GM23248 (cell line): ENCODE measurements at regions not wholly inside any gene's neighbourhood (a gene's known extent, or its start where the extent isn't known, plus 50 kb on each side); places are given as distances from the start of the nearest gene placed in this dataset.
"Not testable (repeated sequence)": the region's sequence is repeated elsewhere in the genome, so short reads cannot be mapped to it uniquely, and the experiment has no call there.

Experiments used
- DNase-seq: peaks from one replicate; pipeline ENCODE4 v3.0.0-alpha.2; 2015
- H2AFZ ChIP-seq: fragments of 200-600 bp; sonication (generic); 2 replicates; pipeline ENCODE4 v1.6.1; 2016; ENCODE audit warnings: antibody characterized with exemption
- H3F3A ChIP-seq: fragments of 200-600 bp; sonication (generic); 2 replicates; pipeline ENCODE4 v1.6.1; 2016; ENCODE audit warnings: mild to moderate bottlenecking, antibody characterized with exemption, mixed run types; ENCODE audit not compliant: insufficient read depth
- H3K27ac ChIP-seq: fragments of 200-600 bp; sonication (generic); 2 replicates; pipeline ENCODE4 v1.5.1; 2016; ENCODE audit warnings: mild to moderate bottlenecking
- H3K27me3 ChIP-seq: fragments of 200-600 bp; sonication (generic); replicated peaks from 2 replicates; pipeline ENCODE4 v1.6.1; 2016; ENCODE audit warnings: mild to moderate bottlenecking; ENCODE audit not compliant: insufficient read depth
- H3K36me3 ChIP-seq: fragments of 200-600 bp; sonication (generic); 2 replicates; pipeline ENCODE4 v1.6.1; 2016; ENCODE audit warnings: low read depth, mild to moderate bottlenecking
- H3K4me1 ChIP-seq: fragments of 200-600 bp; sonication (generic); 2 replicates; pipeline ENCODE4 v1.6.1; 2016; ENCODE audit warnings: mild to moderate bottlenecking; ENCODE audit not compliant: insufficient read depth
- H3K4me2 ChIP-seq: fragments of 200-600 bp; sonication (generic); one replicate; pipeline ENCODE4 v1.6.1; 2016; ENCODE audit warnings: mild to moderate bottlenecking; ENCODE audit not compliant: unreplicated experiment
- H3K4me3 ChIP-seq: fragments of 200-600 bp; sonication (generic); 2 replicates; pipeline ENCODE4 v1.5.1; 2016; ENCODE audit warnings: mild to moderate bottlenecking
- H3K79me2 ChIP-seq: fragments of 200-600 bp; sonication (generic); 2 replicates; pipeline ENCODE4 v1.6.1; 2016; ENCODE audit warnings: mild to moderate bottlenecking; ENCODE audit not compliant: insufficient read depth
- H3K9ac ChIP-seq: fragments of 200-600 bp; sonication (generic); 2 replicates; pipeline ENCODE4 v1.6.1; 2016; ENCODE audit warnings: mild to moderate bottlenecking
- H3K9me2 ChIP-seq: fragments of 200-600 bp; sonication (generic); 2 replicates; pipeline ENCODE4 v1.6.1; 2016; ENCODE audit warnings: mixed run types, mild to moderate bottlenecking, moderate library complexity; ENCODE audit not compliant: insufficient read depth
- H3K9me3 ChIP-seq: fragments of 200-600 bp; sonication (generic); one replicate; pipeline ENCODE4 v1.6.1; 2017; ENCODE audit warnings: low read depth
- H4K20me1 ChIP-seq: fragments of 200-600 bp; sonication (generic); 2 replicates; pipeline ENCODE4 v1.6.0; 2016; ENCODE audit not compliant: insufficient read depth
- EZH2 ChIP-seq: fragments of 200-600 bp; sonication (generic); IDR thresholded peaks from 2 replicates; pipeline ENCODE4 v1.6.1; 2018; ENCODE audit warnings: antibody characterized with exemption, mild to moderate bottlenecking; ENCODE audit not compliant: insufficient read depth, poor library complexity, severe bottlenecking
- EZH2phosphoT487 ChIP-seq: fragments of 200-600 bp; sonication (generic); IDR thresholded peaks from 2 replicates; pipeline ENCODE4 v1.6.1; 2018; ENCODE audit warnings: antibody characterized with exemption, moderate library complexity, mild to moderate bottlenecking, low read depth; ENCODE audit not compliant: insufficient read depth
- WGBS, 2 experiments: methylation state at CpG; one replicate each; pipeline ENCODE4 v1.1.6; 2015 to 2017; ENCODE audit warnings: low lambda C conversion rate in 2 of 2, low coverage in 1 of 2; ENCODE audit errors: missing lambda C conversion rate in 2 of 2; 5-methylcytosine and 5-hydroxymethylcytosine counted together
- in situ Hi-C: fragments of 300-500 bp; cut with MboI; formaldehyde crosslinking; loops from 2 replicates; pipeline ENCODE4 v1.15.0; 2020

DNA sequence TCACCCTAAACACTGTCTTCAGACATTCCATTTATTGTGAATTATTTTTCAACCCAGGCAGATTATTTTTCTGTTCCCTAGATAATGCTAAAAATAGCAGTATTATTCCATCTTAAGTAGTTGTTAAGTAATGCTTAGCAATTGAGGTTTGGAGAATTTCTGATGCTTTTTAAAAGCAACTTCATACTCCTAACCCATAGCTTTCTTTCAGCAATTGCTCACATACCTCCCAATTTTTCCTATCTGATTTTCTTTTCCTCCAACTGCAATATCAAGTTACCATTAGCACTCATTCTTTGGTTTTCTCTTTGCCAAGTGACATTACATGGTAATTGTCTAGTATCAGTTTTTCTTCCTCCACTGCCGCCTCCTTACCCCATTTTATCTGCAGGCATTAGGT is 104.7 kb downstream of the GPR85 start:
- Histone ChIP-seq H3K4me1 (peaks cover 38% of the 10 kb centered on the region), H3K9me3 (no peaks in the 10 kb centered on the region), H4K20me1 (no peaks in the 10 kb centered on the region), H3K4me2 (peak overlapping the region; percentile 9), H3K79me2 (no peaks in the 10 kb centered on the region), H3K27me3 (no peaks in the 10 kb centered on the region), H2AFZ (peak overlapping the region; percentile 17; the same call in 1 of the 2 replicates), H3F3A (peaks cover 27% of the 10 kb centered on the region), H3K4me3 (no peak overlapping the region), H3K9ac (no peak overlapping the region), H3K27ac (no peak overlapping the region), H3K36me3 (no peaks in the 10 kb centered on the region), H3K9me2 (no peaks in the 10 kb centered on the region)
- WGBS, 2 experiments: 81 to 83% methylated on average over 1 of the region's 1 CpG
- TF ChIP-seq EZH2phosphoT487 (no peak), EZH2 (no peak)
- in situ Hi-C loops: no loop called here
- DNase-seq: no peak

GRCh38 chr7:112979055-112979454 is 107.6 kb downstream of the GPR85 start:
- H3K36me3 ChIP-seq, H3F3A ChIP-seq, H3K27me3 ChIP-seq, H3K4me3 ChIP-seq, in situ Hi-C loops, H3K79me2 ChIP-seq, H3K27ac ChIP-seq, DNase-seq, H2AFZ ChIP-seq, H3K9ac ChIP-seq, H3K4me2 ChIP-seq, H3K9me3 ChIP-seq, H4K20me1 ChIP-seq, H3K9me2 ChIP-seq: not testable (repeated sequence)
- peaks cover 21% of the 10 kb centered on the region for H3K4me1 ChIP-seq
- 24 to 47% methylated on average over 3 of the region's 3 CpGs for WGBS, 2 experiments

- in situ Hi-C loops, H3K4me2 ChIP-seq, H2AFZ ChIP-seq, H3K27me3 ChIP-seq, H3F3A ChIP-seq, H4K20me1 ChIP-seq, H3K9me3 ChIP-seq, H3K4me3 ChIP-seq, H3K9me2 ChIP-seq, H3K27ac ChIP-seq, DNase-seq, H3K9ac ChIP-seq, H3K36me3 ChIP-seq, H3K79me2 ChIP-seq: not testable (repeated sequence)
- H3K4me1 ChIP-seq: peaks cover 21% of the 10 kb centered on the region
- WGBS, 2 experiments: 15 to 34% methylated on average over 2 to 8 of the region's 8 CpGs
Observed at GRCh38 chr7:112977244-112977955, 109.2 kb downstream of the GPR85 start.

DNA sequence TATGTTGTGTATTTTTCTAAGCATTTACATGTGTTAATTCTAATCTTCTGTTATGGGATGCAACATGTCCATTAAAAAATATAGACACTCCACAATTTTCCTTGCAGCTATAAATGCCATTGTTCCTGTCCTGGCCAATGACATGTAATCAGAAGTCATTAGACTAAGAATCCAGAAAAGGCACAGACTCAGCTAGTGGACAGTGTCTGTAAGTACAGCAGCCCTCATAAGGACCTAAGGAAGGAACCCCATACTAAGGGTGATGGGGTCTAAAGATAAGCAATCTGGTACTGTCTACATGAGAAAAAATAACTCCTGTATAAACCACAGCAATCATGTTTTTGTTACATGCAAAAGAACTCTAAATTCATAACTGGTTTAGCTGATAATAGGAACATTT is 115.9 kb downstream of the GPR85 start:
- H3K4me1 ChIP-seq: peaks cover 24% of the 10 kb centered on the region
- no peaks in the 10 kb centered on the region for H3K9me3 ChIP-seq
- no peaks in the 10 kb centered on the region for H3F3A ChIP-seq
- no peak overlapping the region for H3K27ac ChIP-seq
- H3K27me3 ChIP-seq: no peaks in the 10 kb centered on the region
- no peak for DNase-seq
- H3K4me3 ChIP-seq: no peak overlapping the region
- in situ Hi-C loops: no loop called here
- TF ChIP-seq EZH2 (no peak), EZH2phosphoT487 (no peak)
- no peaks in the 10 kb centered on the region for H3K36me3 ChIP-seq
- H3K9me2 ChIP-seq: no peaks in the 10 kb centered on the region
- no peaks in the 10 kb centered on the region for H4K20me1 ChIP-seq
- H3K4me2 ChIP-seq: no peak overlapping the region
- no peaks in the 10 kb centered on the region for H3K79me2 ChIP-seq
- no peak overlapping the region for H2AFZ ChIP-seq
- H3K9ac ChIP-seq: no peak overlapping the region

GRCh38 chr7:112969946-112970345 is 116.7 kb downstream of the GPR85 start:
- Histone ChIP-seq H3K9ac (no peak overlapping the region), H3K27ac (no peak overlapping the region), H3K4me2 (no peak overlapping the region), H3K4me3 (no peak overlapping the region), H3K9me3 (no peaks in the 10 kb centered on the region), H3K36me3 (no peaks in the 10 kb centered on the region), H2AFZ (no peak overlapping the region), H3F3A (no peaks in the 10 kb centered on the region), H3K9me2 (no peaks in the 10 kb centered on the region), H3K4me1 (peaks cover 30% of the 10 kb centered on the region), H4K20me1 (no peaks in the 10 kb centered on the region), H3K27me3 (no peaks in the 10 kb centered on the region), H3K79me2 (no peaks in the 10 kb centered on the region)
- no peak for DNase-seq
- in situ Hi-C loops: no loop called here
- 84 to 100% methylated on average over 1 of the region's 1 CpG for WGBS, 2 experiments
- TF ChIP-seq EZH2: no peak
- TF ChIP-seq EZH2phosphoT487: no peak
